ENCODE measurements at regions not wholly inside any gene's neighbourhood (a gene's known extent, or its start where the extent isn't known, plus 50 kb on each side); places are given as distances from the start of the nearest gene placed in this dataset.

GRCh38 chr22:23396362-23397007, 183.6 kb downstream of the IGLL1 start:
- Histone ChIP-seq H3K9me3 (ENCODE audit: low read length) (no peaks in the 10 kb centered on the region), H3F3A (ENCODE audit: insufficient read depth, low read length) (no peaks in the 10 kb centered on the region), H3K79me2 (ENCODE audit: insufficient read depth, low read length) (no peaks in the 10 kb centered on the region), H3K27ac (ENCODE audit: low read depth, low read length, poor library complexity, severe bottlenecking) (no peak overlapping the region), H4K20me1 (ENCODE audit: insufficient read depth, low read length) (no peaks in the 10 kb centered on the region), H3K4me2 (ENCODE audit: low read length) (no peak overlapping the region), H3K4me3 (ENCODE audit: low read depth, low read length, poor library complexity, severe bottlenecking) (no peak overlapping the region), H3K9me2 (ENCODE audit: low read depth, low read length) (no peaks in the 10 kb centered on the region), H2AFZ (ENCODE audit: low read length) (no peak overlapping the region), H3K9ac (ENCODE audit: low read length) (no peak overlapping the region), H3K4me1 (ENCODE audit: insufficient read depth, low read length, severe bottlenecking) (no peaks in the 10 kb centered on the region), H3K36me3 (ENCODE audit: insufficient read depth, low read length) (no peaks in the 10 kb centered on the region), H3K27me3 (ENCODE audit: insufficient read depth, low read length) (no peaks in the 10 kb centered on the region; the same call in 1 of the 2 replicates)
- TF ChIP-seq, protein P1, sequence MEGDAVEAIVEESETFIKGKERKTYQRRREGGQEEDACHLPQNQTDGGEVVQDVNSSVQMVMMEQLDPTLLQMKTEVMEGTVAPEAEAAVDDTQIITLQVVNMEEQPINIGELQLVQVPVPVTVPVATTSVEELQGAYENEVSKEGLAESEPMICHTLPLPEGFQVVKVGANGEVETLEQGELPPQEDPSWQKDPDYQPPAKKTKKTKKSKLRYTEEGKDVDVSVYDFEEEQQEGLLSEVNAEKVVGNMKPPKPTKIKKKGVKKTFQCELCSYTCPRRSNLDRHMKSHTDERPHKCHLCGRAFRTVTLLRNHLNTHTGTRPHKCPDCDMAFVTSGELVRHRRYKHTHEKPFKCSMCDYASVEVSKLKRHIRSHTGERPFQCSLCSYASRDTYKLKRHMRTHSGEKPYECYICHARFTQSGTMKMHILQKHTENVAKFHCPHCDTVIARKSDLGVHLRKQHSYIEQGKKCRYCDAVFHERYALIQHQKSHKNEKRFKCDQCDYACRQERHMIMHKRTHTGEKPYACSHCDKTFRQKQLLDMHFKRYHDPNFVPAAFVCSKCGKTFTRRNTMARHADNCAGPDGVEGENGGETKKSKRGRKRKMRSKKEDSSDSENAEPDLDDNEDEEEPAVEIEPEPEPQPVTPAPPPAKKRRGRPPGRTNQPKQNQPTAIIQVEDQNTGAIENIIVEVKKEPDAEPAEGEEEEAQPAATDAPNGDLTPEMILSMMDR (IDR thresholded peaks at IDR 0.05; ENCODE audit: low read length) = no peak
- TF ChIP-seq EZH2 (IDR thresholded peaks at IDR 0.05; ENCODE audit: borderline replicate concordance, low read length) = no peak

DNA sequence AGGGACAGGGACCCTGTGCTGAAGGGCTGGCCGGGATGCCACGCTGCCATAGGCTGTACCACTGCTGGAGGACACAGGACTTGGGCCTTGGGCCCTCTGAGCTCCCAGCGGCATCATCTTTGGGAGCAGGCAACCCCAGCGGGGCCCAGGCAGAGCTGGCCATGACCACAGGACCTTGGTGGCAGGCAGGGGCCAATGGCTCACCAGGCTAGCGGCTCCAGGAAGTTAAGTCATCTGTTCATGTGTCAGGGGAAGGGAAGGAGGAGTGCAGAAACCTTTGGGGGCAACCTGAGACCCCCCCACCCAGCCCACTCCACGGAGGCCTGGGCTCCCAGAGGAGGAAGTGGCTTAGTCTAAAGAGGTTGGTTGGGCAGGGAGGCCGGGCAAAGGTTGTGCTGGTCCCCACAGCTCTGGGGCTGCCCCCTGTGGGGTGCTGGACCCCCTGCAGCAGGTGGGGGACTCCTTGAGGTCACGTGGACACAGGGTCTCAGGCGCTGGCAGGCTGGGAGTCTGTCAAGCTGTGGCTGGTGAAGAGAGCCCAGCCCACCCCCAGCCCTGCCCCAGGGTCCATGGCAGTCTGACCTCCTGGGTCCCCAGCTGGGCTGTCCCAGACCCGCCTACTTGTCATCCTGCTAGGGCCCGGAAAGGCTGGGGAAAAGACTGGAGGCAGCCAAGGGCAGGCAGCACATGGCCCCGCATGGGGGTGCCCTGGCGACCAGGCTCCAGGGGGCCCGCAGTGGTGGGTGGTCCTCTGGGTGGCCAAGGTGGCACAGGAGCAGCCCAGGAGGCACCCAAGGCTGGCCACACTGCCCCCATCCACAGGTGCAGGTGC, 184.3 kb downstream of the IGLL1 start:
- no peaks in the 10 kb centered on the region for H3K36me3 ChIP-seq (ENCODE audit: insufficient read depth, low read length)
- no peak overlapping the region for H3K27ac ChIP-seq (ENCODE audit: low read depth, low read length, poor library complexity, severe bottlenecking)
- no peaks in the 10 kb centered on the region for H3K9me2 ChIP-seq (ENCODE audit: low read depth, low read length)
- no peaks in the 10 kb centered on the region for H3F3A ChIP-seq (ENCODE audit: insufficient read depth, low read length)
- H3K9me3 ChIP-seq (ENCODE audit: low read length) = no peaks in the 10 kb centered on the region
- no peak overlapping the region for H3K9ac ChIP-seq (ENCODE audit: low read length)
- no peaks in the 10 kb centered on the region for H3K79me2 ChIP-seq (ENCODE audit: insufficient read depth, low read length)
- no peaks in the 10 kb centered on the region for H3K4me1 ChIP-seq (ENCODE audit: insufficient read depth, low read length, severe bottlenecking)
- H2AFZ ChIP-seq (ENCODE audit: low read length) = no peak overlapping the region
- TF ChIP-seq, protein P1 (IDR thresholded peaks at IDR 0.05; ENCODE audit: low read length) = no peak
- no peak for TF ChIP-seq EZH2 (IDR thresholded peaks at IDR 0.05; ENCODE audit: borderline replicate concordance, low read length)
- no peaks in the 10 kb centered on the region for H4K20me1 ChIP-seq (ENCODE audit: insufficient read depth, low read length)
- no peak overlapping the region for H3K4me2 ChIP-seq (ENCODE audit: low read length)
- H3K27me3 ChIP-seq (ENCODE audit: insufficient read depth, low read length) = no peaks in the 10 kb centered on the region; the same call in 1 of the 2 replicates
- no peak overlapping the region for H3K4me3 ChIP-seq (ENCODE audit: low read depth, low read length, poor library complexity, severe bottlenecking)

DNA sequence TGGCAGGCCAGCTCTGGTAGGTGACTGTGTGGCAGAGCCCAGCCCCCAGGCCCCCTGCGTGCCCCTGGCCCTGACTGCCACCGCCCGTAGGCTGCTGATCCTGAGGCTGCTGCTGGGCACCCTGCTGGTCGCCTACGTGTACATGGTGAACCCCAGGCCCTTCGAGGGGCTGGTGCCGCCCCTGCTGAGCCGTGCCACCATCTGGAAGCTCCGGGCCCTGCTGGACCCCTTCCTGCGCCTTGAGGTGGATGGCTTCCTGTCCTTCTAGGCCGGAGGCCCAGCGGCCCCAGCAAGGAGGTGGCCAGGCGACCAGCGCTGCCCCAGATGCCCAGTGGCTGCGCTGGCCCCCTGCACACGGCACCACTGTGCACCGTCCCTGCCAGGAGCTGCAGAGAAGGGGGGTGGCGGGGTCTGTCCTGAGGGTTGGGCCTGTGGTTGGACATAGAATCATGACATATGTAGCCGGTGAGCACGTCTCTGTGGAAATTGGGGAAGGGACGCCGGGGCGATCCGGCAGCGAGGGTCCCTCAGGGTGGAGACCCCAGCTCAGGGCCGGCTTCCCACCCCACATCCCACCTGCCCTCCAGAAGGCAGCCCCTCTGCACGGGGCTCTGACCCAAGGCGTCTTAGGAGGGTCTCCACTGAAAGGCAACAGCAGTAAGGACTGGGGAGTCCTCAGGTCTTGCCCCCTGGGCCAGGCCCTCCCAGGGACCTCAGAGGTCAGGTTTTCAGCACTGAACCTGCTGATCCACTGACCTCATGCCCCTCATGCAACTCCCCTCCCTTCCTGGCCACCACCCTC, 185.4 kb downstream of the IGLL1 start:
- no peak overlapping the region for H3K27ac ChIP-seq (ENCODE audit: low read depth, low read length, poor library complexity, severe bottlenecking)
- H3K9me3 ChIP-seq (ENCODE audit: low read length) = no peaks in the 10 kb centered on the region
- no peak overlapping the region for H3K4me2 ChIP-seq (ENCODE audit: low read length)
- no peaks in the 10 kb centered on the region for H4K20me1 ChIP-seq (ENCODE audit: insufficient read depth, low read length)
- H3K9ac ChIP-seq (ENCODE audit: low read length) = no peak overlapping the region
- no peak overlapping the region for H2AFZ ChIP-seq (ENCODE audit: low read length)
- H3K27me3 ChIP-seq (ENCODE audit: insufficient read depth, low read length) = no peaks in the 10 kb centered on the region; the same call in 1 of the 2 replicates
- H3K36me3 ChIP-seq (ENCODE audit: insufficient read depth, low read length) = no peaks in the 10 kb centered on the region
- no peaks in the 10 kb centered on the region for H3F3A ChIP-seq (ENCODE audit: insufficient read depth, low read length)
- no peaks in the 10 kb centered on the region for H3K79me2 ChIP-seq (ENCODE audit: insufficient read depth, low read length)
- no peak for TF ChIP-seq EZH2 (IDR thresholded peaks at IDR 0.05; ENCODE audit: borderline replicate concordance, low read length)
- TF ChIP-seq, protein P1 (IDR thresholded peaks at IDR 0.05; ENCODE audit: low read length) = no peak
- H3K4me1 ChIP-seq (ENCODE audit: insufficient read depth, low read length, severe bottlenecking) = no peaks in the 10 kb centered on the region
- H3K4me3 ChIP-seq (ENCODE audit: low read depth, low read length, poor library complexity, severe bottlenecking) = no peak overlapping the region
- no peaks in the 10 kb centered on the region for H3K9me2 ChIP-seq (ENCODE audit: low read depth, low read length)

Measured in OCI-LY1 (cell line).